ENCODE measurements at regions not wholly inside any gene's neighbourhood (a gene's known extent, or its start where the extent isn't known, plus 50 kb on each side); places are given as distances from the start of the nearest gene placed in this dataset.
"Not testable (repeated sequence)": the region's sequence is repeated elsewhere in the genome, so short reads cannot be mapped to it uniquely, and the experiment has no call there.

GRCh38 chr2:128667391-128667790, 348.7 kb upstream of the HS6ST1 start:
- intact Hi-C loops (cut with micrococcal nuclease) = no loop called here
- DNase-seq = no peak
- Mint-ChIP-seq H3K9me3 (no peaks in the 10 kb centered on the region), H3K4me3 (no peak overlapping the region), H3K4me1 (ENCODE audit: low read depth) (no peaks in the 10 kb centered on the region), H3K27ac (no peak overlapping the region), H3K27me3 (peaks cover 16% of the 10 kb centered on the region), H3K36me3 (no peaks in the 10 kb centered on the region)
- ChIA-PET CTCF (no interaction called here), POLR2A (no interaction called here)

GRCh38 chr2:128668946-128669345, 350.3 kb upstream of the HS6ST1 start:
- Mint-ChIP-seq H3K4me1 (ENCODE audit: low read depth) (no peaks in the 10 kb centered on the region), H3K27me3 (peaks cover 12% of the 10 kb centered on the region), H3K4me3 (no peak overlapping the region), H3K9me3 (no peaks in the 10 kb centered on the region), H3K27ac (no peak overlapping the region), H3K36me3 (no peaks in the 10 kb centered on the region)
- POLR2A ChIA-PET = no interaction called here
- no peak for DNase-seq
- intact Hi-C loops (cut with micrococcal nuclease) = no loop called here
- CTCF ChIA-PET = no interaction called here

- H3K9me3 Mint-ChIP-seq = no peaks in the 10 kb centered on the region
- CTCF ChIA-PET = no interaction called here
- POLR2A ChIA-PET = no interaction called here
These were observed 351.4 kb upstream of the HS6ST1 start for GRCh38 chr2:128670066-128670465.

GRCh38 chr2:128671981-128672757, 353.5 kb upstream of the HS6ST1 start:
- H3K27me3 Mint-ChIP-seq; H3K36me3 Mint-ChIP-seq; POLR2A ChIA-PET; H3K27ac Mint-ChIP-seq; CTCF ChIA-PET; DNase-seq; H3K4me3 Mint-ChIP-seq; intact Hi-C loops (cut with micrococcal nuclease); H3K9me3 Mint-ChIP-seq; H3K4me1 Mint-ChIP-seq (ENCODE audit: low read depth): not testable (repeated sequence)

More at GRCh38 chr2:128670066-128670465, 351.4 kb upstream of the HS6ST1 start:
- Mint-ChIP-seq H3K4me3 (no peak overlapping the region), H3K27ac (no peak overlapping the region), H3K36me3 (no peaks in the 10 kb centered on the region), H3K4me1 (ENCODE audit: low read depth) (no peaks in the 10 kb centered on the region), H3K27me3 (peaks cover 12% of the 10 kb centered on the region)
- intact Hi-C loops (cut with micrococcal nuclease) = no loop called here
- no peak for DNase-seq

GRCh38 chr2:128679680-128680079, 361.0 kb upstream of the HS6ST1 start:
- POLR2A ChIA-PET, CTCF ChIA-PET, DNase-seq: not testable (repeated sequence)

GRCh38 chr2:128681507-128681906, 362.8 kb upstream of the HS6ST1 start:
- no peaks in the 10 kb centered on the region for H3K27me3 Mint-ChIP-seq
- POLR2A ChIA-PET = no interaction called here
- H3K4me1 Mint-ChIP-seq (ENCODE audit: low read depth) = no peaks in the 10 kb centered on the region
- CTCF ChIA-PET = no interaction called here
- no peaks in the 10 kb centered on the region for H3K9me3 Mint-ChIP-seq
- intact Hi-C loops (cut with micrococcal nuclease) = no loop called here
- no peak overlapping the region for H3K27ac Mint-ChIP-seq
- DNase-seq = no peak
- no peak overlapping the region for H3K4me3 Mint-ChIP-seq
- no peaks in the 10 kb centered on the region for H3K36me3 Mint-ChIP-seq

More at GRCh38 chr2:128679680-128680079, 361.0 kb upstream of the HS6ST1 start:
- H3K9me3 Mint-ChIP-seq; H3K27ac Mint-ChIP-seq; H3K27me3 Mint-ChIP-seq; H3K4me3 Mint-ChIP-seq; intact Hi-C loops (cut with micrococcal nuclease); H3K36me3 Mint-ChIP-seq; H3K4me1 Mint-ChIP-seq (ENCODE audit: low read depth): not testable (repeated sequence)

GRCh38 chr2:128682266-128682665, 363.6 kb upstream of the HS6ST1 start:
- Mint-ChIP-seq H3K4me1 (ENCODE audit: low read depth) (no peaks in the 10 kb centered on the region), H3K9me3 (no peaks in the 10 kb centered on the region), H3K36me3 (no peaks in the 10 kb centered on the region), H3K27ac (no peak overlapping the region), H3K4me3 (no peak overlapping the region), H3K27me3 (no peaks in the 10 kb centered on the region)
- CTCF ChIA-PET = no interaction called here
- no peak for DNase-seq
- POLR2A ChIA-PET = no interaction called here
- intact Hi-C loops (cut with micrococcal nuclease) = no loop called here

- Mint-ChIP-seq H3K4me1 (ENCODE audit: low read depth) (no peaks in the 10 kb centered on the region), H3K27ac (no peak overlapping the region), H3K36me3 (no peaks in the 10 kb centered on the region), H3K27me3 (peaks cover 1% of the 10 kb centered on the region), H3K4me3 (no peak overlapping the region), H3K9me3 (no peaks in the 10 kb centered on the region)
- POLR2A ChIA-PET = no interaction called here
- CTCF ChIA-PET = no interaction called here
- DNase-seq = no peak
- intact Hi-C loops (cut with micrococcal nuclease) = no loop called here
These were observed 364.1 kb upstream of the HS6ST1 start for GRCh38 chr2:128682729-128683284.

GRCh38 chr2:128684523-128684922, 365.9 kb upstream of the HS6ST1 start:
- Mint-ChIP-seq H3K27ac (no peak overlapping the region), H3K4me3 (no peak overlapping the region), H3K27me3 (peaks cover 1% of the 10 kb centered on the region), H3K9me3 (no peaks in the 10 kb centered on the region), H3K36me3 (no peaks in the 10 kb centered on the region), H3K4me1 (ENCODE audit: low read depth) (no peaks in the 10 kb centered on the region)
- POLR2A ChIA-PET = no interaction called here
- CTCF ChIA-PET = no interaction called here
- intact Hi-C loops (cut with micrococcal nuclease) = no loop called here
- DNase-seq = no peak

- H3K4me3 Mint-ChIP-seq = no peak overlapping the region
- ChIA-PET POLR2A (no interaction called here), CTCF (no interaction called here)
- H3K4me1 Mint-ChIP-seq (ENCODE audit: low read depth) = no peaks in the 10 kb centered on the region
- intact Hi-C loops (cut with micrococcal nuclease) = no loop called here
- H3K36me3 Mint-ChIP-seq = no peaks in the 10 kb centered on the region
- no peaks in the 10 kb centered on the region for H3K9me3 Mint-ChIP-seq
- peaks cover 1% of the 10 kb centered on the region for H3K27me3 Mint-ChIP-seq
- no peak for DNase-seq
- H3K27ac Mint-ChIP-seq = no peak overlapping the region
These were observed 367.3 kb upstream of the HS6ST1 start for GRCh38 chr2:128685841-128686496.

GRCh38 chr2:128686497-128686859, 367.8 kb upstream of the HS6ST1 start:
- H3K27ac Mint-ChIP-seq = no peak overlapping the region
- POLR2A ChIA-PET = no interaction called here
- H3K4me1 Mint-ChIP-seq (ENCODE audit: low read depth) = no peaks in the 10 kb centered on the region
- CTCF ChIA-PET = no interaction called here
- H3K9me3 Mint-ChIP-seq = no peaks in the 10 kb centered on the region
- no peak overlapping the region for H3K4me3 Mint-ChIP-seq
- no peaks in the 10 kb centered on the region for H3K36me3 Mint-ChIP-seq
- peaks cover 1% of the 10 kb centered on the region for H3K27me3 Mint-ChIP-seq
- intact Hi-C loops (cut with micrococcal nuclease) = no loop called here
- DNase-seq = no peak

GRCh38 chr2:128686881-128687555, 368.4 kb upstream of the HS6ST1 start:
- DNase-seq = no peak
- ChIA-PET CTCF (no interaction called here), POLR2A (no interaction called here)
- Mint-ChIP-seq H3K27me3 (peaks cover 1% of the 10 kb centered on the region), H3K36me3 (no peaks in the 10 kb centered on the region), H3K4me1 (ENCODE audit: low read depth) (no peaks in the 10 kb centered on the region), H3K27ac (no peak overlapping the region), H3K9me3 (no peaks in the 10 kb centered on the region), H3K4me3 (no peak overlapping the region)
- intact Hi-C loops (cut with micrococcal nuclease) = no loop called here

GRCh38 chr2:128687565-128687964, 368.9 kb upstream of the HS6ST1 start:
- Mint-ChIP-seq H3K9me3 (no peaks in the 10 kb centered on the region), H3K4me3 (no peak overlapping the region), H3K27ac (no peak overlapping the region), H3K36me3 (no peaks in the 10 kb centered on the region), H3K4me1 (ENCODE audit: low read depth) (no peaks in the 10 kb centered on the region), H3K27me3 (peaks cover 3% of the 10 kb centered on the region)
- ChIA-PET CTCF (no interaction called here), POLR2A (no interaction called here)
- no peak for DNase-seq
- intact Hi-C loops (cut with micrococcal nuclease) = no loop called here

All from activated CD4-positive, alpha-beta memory T cell treated with anti-CD3 and anti-CD28 coated beads for 36 hours (primary cell).